ENCODE measurements at regions not wholly inside any gene's neighbourhood (a gene's known extent, or its start where the extent isn't known, plus 50 kb on each side); places are given as distances from the start of the nearest gene placed in this dataset.
A peak's percentile ranks its signal among the peaks of the same experiment; 100 is the strongest.

DNA sequence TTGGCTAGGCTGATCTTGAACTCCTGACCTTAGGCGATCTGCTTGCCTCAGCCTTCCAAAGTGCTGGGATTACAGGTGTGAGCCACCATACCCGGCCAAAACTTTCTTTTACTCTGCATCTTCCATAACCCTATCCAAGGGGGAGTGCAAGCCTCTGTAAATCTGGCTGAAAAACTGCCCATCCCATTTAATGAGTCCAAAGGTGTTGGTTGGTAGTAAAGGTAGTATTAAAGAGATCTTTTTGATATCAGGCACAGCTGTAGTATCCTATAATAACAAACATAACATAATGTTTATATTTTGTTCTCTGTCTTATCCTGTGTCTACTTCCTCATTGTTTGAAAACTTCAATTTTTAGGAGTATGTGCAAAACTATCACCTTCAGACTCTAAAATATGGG, 559.8 kb upstream of the ATXN8OS start:
- no peaks in the 10 kb centered on the region for H3K4me1 Mint-ChIP-seq
- H3K4me3 Mint-ChIP-seq: no peak overlapping the region
- H3K79me2 ChIP-seq (ENCODE audit: low read depth): no peaks in the 10 kb centered on the region
- no peaks in the 10 kb centered on the region for H3K36me3 Mint-ChIP-seq
- H3K9ac ChIP-seq: no peak overlapping the region
- no peak for DNase-seq (ENCODE audit: low spot score)
- no peaks in the 10 kb centered on the region for H3F3A ChIP-seq (ENCODE audit: low read depth)
- H3K36me3 ChIP-seq: no peaks in the 10 kb centered on the region
- H3K4me1 ChIP-seq: no peaks in the 10 kb centered on the region
- peaks cover 4% of the 10 kb centered on the region for H3K9me3 Mint-ChIP-seq
- no peak overlapping the region for H3K4me2 ChIP-seq
- TF ChIP-seq EZH2 (IDR thresholded peaks at IDR 0.05): no peak
- no peak for TF ChIP-seq EZH2phosphoT487 (IDR thresholded peaks at IDR 0.05)
- no peaks in the 10 kb centered on the region for H3K9me3 ChIP-seq (ENCODE audit: low read depth)
- H3K27ac Mint-ChIP-seq: no peak overlapping the region
- H3K27ac ChIP-seq: no peak overlapping the region
- H4K20me1 ChIP-seq (ENCODE audit: low read depth): no peaks in the 10 kb centered on the region
- H2AFZ ChIP-seq (replicated peaks): no peak overlapping the region
- H3K27me3 ChIP-seq: no peaks in the 10 kb centered on the region
- H3K4me3 ChIP-seq: no peak overlapping the region
- peaks cover 2% of the 10 kb centered on the region for H3K27me3 Mint-ChIP-seq (ENCODE audit: insufficient read depth, low read depth)

GRCh38 chr13:69545551-69545950, 562.1 kb upstream of the ATXN8OS start:
- TF ChIP-seq, protein P1, sequence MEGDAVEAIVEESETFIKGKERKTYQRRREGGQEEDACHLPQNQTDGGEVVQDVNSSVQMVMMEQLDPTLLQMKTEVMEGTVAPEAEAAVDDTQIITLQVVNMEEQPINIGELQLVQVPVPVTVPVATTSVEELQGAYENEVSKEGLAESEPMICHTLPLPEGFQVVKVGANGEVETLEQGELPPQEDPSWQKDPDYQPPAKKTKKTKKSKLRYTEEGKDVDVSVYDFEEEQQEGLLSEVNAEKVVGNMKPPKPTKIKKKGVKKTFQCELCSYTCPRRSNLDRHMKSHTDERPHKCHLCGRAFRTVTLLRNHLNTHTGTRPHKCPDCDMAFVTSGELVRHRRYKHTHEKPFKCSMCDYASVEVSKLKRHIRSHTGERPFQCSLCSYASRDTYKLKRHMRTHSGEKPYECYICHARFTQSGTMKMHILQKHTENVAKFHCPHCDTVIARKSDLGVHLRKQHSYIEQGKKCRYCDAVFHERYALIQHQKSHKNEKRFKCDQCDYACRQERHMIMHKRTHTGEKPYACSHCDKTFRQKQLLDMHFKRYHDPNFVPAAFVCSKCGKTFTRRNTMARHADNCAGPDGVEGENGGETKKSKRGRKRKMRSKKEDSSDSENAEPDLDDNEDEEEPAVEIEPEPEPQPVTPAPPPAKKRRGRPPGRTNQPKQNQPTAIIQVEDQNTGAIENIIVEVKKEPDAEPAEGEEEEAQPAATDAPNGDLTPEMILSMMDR (IDR thresholded peaks at IDR 0.05): no peak
- TF ChIP-seq EZH2phosphoT487 (IDR thresholded peaks at IDR 0.05): no peak
- TF ChIP-seq EZH2 (IDR thresholded peaks at IDR 0.05): no peak
- no peaks in the 10 kb centered on the region for H3K4me1 Mint-ChIP-seq
- H3K27me3 ChIP-seq: no peaks in the 10 kb centered on the region
- H4K20me1 ChIP-seq (ENCODE audit: low read depth): no peaks in the 10 kb centered on the region
- no peak overlapping the region for H3K4me3 Mint-ChIP-seq
- H3K4me2 ChIP-seq: no peak overlapping the region
- no peak overlapping the region for H3K4me3 ChIP-seq
- H2AFZ ChIP-seq (replicated peaks): no peak overlapping the region
- H3K27me3 Mint-ChIP-seq (ENCODE audit: insufficient read depth, low read depth): peaks cover 2% of the 10 kb centered on the region
- DNase-seq (ENCODE audit: low spot score): no peak
- no peak overlapping the region for H3K9ac ChIP-seq
- H3K36me3 Mint-ChIP-seq: no peaks in the 10 kb centered on the region
- H3K9me3 ChIP-seq (ENCODE audit: low read depth): no peaks in the 10 kb centered on the region
- H3K4me1 ChIP-seq: no peaks in the 10 kb centered on the region
- no peak overlapping the region for H3K27ac Mint-ChIP-seq
- H3K27ac ChIP-seq: no peak overlapping the region
- H3K79me2 ChIP-seq (ENCODE audit: low read depth): no peaks in the 10 kb centered on the region
- H3K9me3 Mint-ChIP-seq: peaks cover 4% of the 10 kb centered on the region
- H3K36me3 ChIP-seq: no peaks in the 10 kb centered on the region
- no peaks in the 10 kb centered on the region for H3F3A ChIP-seq (ENCODE audit: low read depth)

- no peaks in the 10 kb centered on the region for H3K27me3 ChIP-seq
- H3K4me1 Mint-ChIP-seq: no peaks in the 10 kb centered on the region
- H3K9me3 ChIP-seq (ENCODE audit: low read depth): no peaks in the 10 kb centered on the region
- no peak overlapping the region for H3K27ac Mint-ChIP-seq
- no peak overlapping the region for H3K4me2 ChIP-seq
- H3K4me3 Mint-ChIP-seq: no peak overlapping the region
- no peaks in the 10 kb centered on the region for H3F3A ChIP-seq (ENCODE audit: low read depth)
- no peaks in the 10 kb centered on the region for H3K79me2 ChIP-seq (ENCODE audit: low read depth)
- no peak overlapping the region for H3K4me3 ChIP-seq
- no peaks in the 10 kb centered on the region for H4K20me1 ChIP-seq (ENCODE audit: low read depth)
- no peaks in the 10 kb centered on the region for H3K36me3 Mint-ChIP-seq
- H2AFZ ChIP-seq (replicated peaks): no peak overlapping the region
- no peak overlapping the region for H3K9ac ChIP-seq
- no peaks in the 10 kb centered on the region for H3K4me1 ChIP-seq
- TF ChIP-seq, protein P1 (IDR thresholded peaks at IDR 0.05): peak; percentile 58
- TF ChIP-seq EZH2 (IDR thresholded peaks at IDR 0.05) (no peak), EZH2phosphoT487 (IDR thresholded peaks at IDR 0.05) (no peak)
- no peaks in the 10 kb centered on the region for H3K27me3 Mint-ChIP-seq (ENCODE audit: insufficient read depth, low read depth)
- H3K27ac ChIP-seq: no peak overlapping the region
- no peaks in the 10 kb centered on the region for H3K9me3 Mint-ChIP-seq
- no peaks in the 10 kb centered on the region for H3K36me3 ChIP-seq
- DNase-seq (ENCODE audit: low spot score): no peak
These were observed 583.0 kb upstream of the ATXN8OS start for GRCh38 chr13:69524459-69525150.

- no peaks in the 10 kb centered on the region for H3K27me3 Mint-ChIP-seq (ENCODE audit: insufficient read depth, low read depth)
- Histone ChIP-seq H3K9ac (no peak overlapping the region), H3K27me3 (no peaks in the 10 kb centered on the region), H3K4me2 (no peak overlapping the region), H3K79me2 (ENCODE audit: low read depth) (no peaks in the 10 kb centered on the region), H3K9me3 (ENCODE audit: low read depth) (no peaks in the 10 kb centered on the region), H3F3A (ENCODE audit: low read depth) (no peaks in the 10 kb centered on the region), H3K4me3 (no peak overlapping the region), H3K4me1 (no peaks in the 10 kb centered on the region), H4K20me1 (ENCODE audit: low read depth) (no peaks in the 10 kb centered on the region), H2AFZ (replicated peaks) (no peak overlapping the region), H3K36me3 (no peaks in the 10 kb centered on the region), H3K27ac (no peak overlapping the region)
- no peak for DNase-seq (ENCODE audit: low spot score)
- H3K4me3 Mint-ChIP-seq: no peak overlapping the region
- H3K36me3 Mint-ChIP-seq: no peaks in the 10 kb centered on the region
- no peaks in the 10 kb centered on the region for H3K4me1 Mint-ChIP-seq
- no peak overlapping the region for H3K27ac Mint-ChIP-seq
- TF ChIP-seq EZH2phosphoT487 (IDR thresholded peaks at IDR 0.05) (no peak), EZH2 (IDR thresholded peaks at IDR 0.05) (no peak)
- TF ChIP-seq, protein P1 (IDR thresholded peaks at IDR 0.05): no peak
- peaks cover 3% of the 10 kb centered on the region for H3K9me3 Mint-ChIP-seq
These were observed 610.6 kb upstream of the ATXN8OS start for GRCh38 chr13:69496981-69497380.

Data from neural progenitor cell (in vitro differentiated cells).